M059J (cell line): ENCODE measurements at regions not wholly inside any gene's neighbourhood (a gene's known extent, or its start where the extent isn't known, plus 50 kb on each side); places are given as distances from the start of the nearest gene placed in this dataset.

ENCODE experiments used
- DNase-seq: peaks from one replicate; pipeline ENCODE4 v3.0.0-alpha.2; 2012; ENCODE audit warnings: low read depth

GRCh38 chr14:44010071-44010470, 497.0 kb downstream of the FSCB start:
- no peak for DNase-seq

GRCh38 chr14:44009642-44010041, 497.4 kb downstream of the FSCB start:
- DNase-seq = no peak

GRCh38 chr14:43988989-43989388, 518.1 kb downstream of the FSCB start:
- DNase-seq = no peak

GRCh38 chr14:43983721-43984120, 523.4 kb downstream of the FSCB start:
- no peak for DNase-seq

GRCh38 chr14:43981135-43981768, 525.8 kb downstream of the FSCB start:
- DNase-seq = no peak

- DNase-seq = no peak
Measured at GRCh38 chr14:43956741-43957140, 550.3 kb downstream of the FSCB start.

GRCh38 chr14:43949400-43949799, 557.7 kb downstream of the FSCB start:
- DNase-seq = no peak

- no peak for DNase-seq
Measured at GRCh38 chr14:43939836-43940235, 567.2 kb downstream of the FSCB start.

GRCh38 chr14:43938588-43939281, 568.3 kb downstream of the FSCB start:
- DNase-seq = no peak

- no peak for DNase-seq
Measured at GRCh38 chr14:43937001-43937400, 570.1 kb downstream of the FSCB start.

GRCh38 chr14:43934102-43934501, 573.0 kb downstream of the FSCB start:
- DNase-seq = no peak

GRCh38 chr14:43914041-43914693, 592.9 kb downstream of the FSCB start:
- DNase-seq = no peak

GRCh38 chr14:43903209-43903608, 603.9 kb downstream of the FSCB start:
- no peak for DNase-seq

GRCh38 chr14:43901911-43902673, 605.0 kb downstream of the FSCB start:
- DNase-seq = no peak

GRCh38 chr14:43900173-43900655, 606.9 kb downstream of the FSCB start:
- no peak for DNase-seq

- no peak for DNase-seq
Measured at GRCh38 chr14:43898687-43899086, 608.4 kb downstream of the FSCB start.

GRCh38 chr14:43896044-43896443, 611.0 kb downstream of the FSCB start:
- no peak for DNase-seq

GRCh38 chr14:43894534-43894933, 612.5 kb downstream of the FSCB start:
- no peak for DNase-seq

- DNase-seq = no peak
Measured at GRCh38 chr14:43887523-43887922, 619.6 kb downstream of the FSCB start.

GRCh38 chr14:43877351-43877960, 629.6 kb downstream of the FSCB start:
- DNase-seq = no peak

GRCh38 chr14:43872752-43873655, 634.1 kb downstream of the FSCB start:
- DNase-seq = no peak
